NB4 (cell line): ENCODE measurements at regions not wholly inside any gene's neighbourhood (a gene's known extent, or its start where the extent isn't known, plus 50 kb on each side); places are given as distances from the start of the nearest gene placed in this dataset.

Source experiments
- MYC ChIP-seq: IDR thresholded peaks from 2 replicates; pipeline ENCODE4 v1.6.1; 2011; ENCODE audit warnings: low read depth, low read length
- POLR2A ChIP-seq: IDR thresholded peaks from 2 replicates; pipeline ENCODE4 v1.6.1; 2011; ENCODE audit warnings: mild to moderate bottlenecking; ENCODE audit not compliant: insufficient read length; ENCODE audit errors: extremely low read depth
- TF ChIP-seq, protein P1 (sequence below): IDR thresholded peaks from one replicate; pipeline ENCODE4 v1.5.1; 2012; ENCODE audit warnings: low read depth, low read length
- TF ChIP-seq, protein P2 (sequence below): IDR thresholded peaks from 2 replicates; pipeline ENCODE4 v1.6.1; 2011; ENCODE audit warnings: low read depth, low read length

DNA sequence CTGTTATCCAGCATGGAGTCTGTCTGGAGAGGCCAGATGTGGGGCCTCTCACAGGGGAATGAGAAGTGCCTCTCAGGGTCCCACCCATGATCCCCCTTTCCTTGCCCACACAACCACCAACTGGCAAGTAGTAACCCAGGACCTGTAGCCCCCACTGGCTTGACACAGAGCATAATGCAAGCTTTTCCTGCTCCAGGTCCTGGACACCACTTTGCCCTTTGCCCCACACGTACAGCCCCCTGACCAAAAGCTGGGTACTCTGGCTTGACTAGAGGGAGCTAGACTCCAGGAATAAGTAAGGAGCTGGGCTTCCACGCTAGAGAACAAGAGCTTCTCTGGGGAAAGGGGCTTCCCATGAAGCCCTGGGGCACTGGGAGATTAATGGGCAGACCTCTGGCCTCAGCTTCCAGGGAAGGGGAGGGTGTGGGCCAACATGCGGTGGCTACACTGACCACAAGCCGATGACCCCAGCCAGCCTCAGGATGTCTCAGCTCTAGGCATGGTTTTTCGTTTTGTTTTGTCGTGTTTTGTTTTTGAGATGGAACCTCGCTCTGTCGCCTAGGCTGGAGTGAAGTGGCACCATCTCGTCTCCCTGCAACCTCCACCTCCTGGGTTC lies 109.5 kb downstream of the C9orf50 start:
- no peak for TF ChIP-seq POLR2A
- TF ChIP-seq, protein P1, sequence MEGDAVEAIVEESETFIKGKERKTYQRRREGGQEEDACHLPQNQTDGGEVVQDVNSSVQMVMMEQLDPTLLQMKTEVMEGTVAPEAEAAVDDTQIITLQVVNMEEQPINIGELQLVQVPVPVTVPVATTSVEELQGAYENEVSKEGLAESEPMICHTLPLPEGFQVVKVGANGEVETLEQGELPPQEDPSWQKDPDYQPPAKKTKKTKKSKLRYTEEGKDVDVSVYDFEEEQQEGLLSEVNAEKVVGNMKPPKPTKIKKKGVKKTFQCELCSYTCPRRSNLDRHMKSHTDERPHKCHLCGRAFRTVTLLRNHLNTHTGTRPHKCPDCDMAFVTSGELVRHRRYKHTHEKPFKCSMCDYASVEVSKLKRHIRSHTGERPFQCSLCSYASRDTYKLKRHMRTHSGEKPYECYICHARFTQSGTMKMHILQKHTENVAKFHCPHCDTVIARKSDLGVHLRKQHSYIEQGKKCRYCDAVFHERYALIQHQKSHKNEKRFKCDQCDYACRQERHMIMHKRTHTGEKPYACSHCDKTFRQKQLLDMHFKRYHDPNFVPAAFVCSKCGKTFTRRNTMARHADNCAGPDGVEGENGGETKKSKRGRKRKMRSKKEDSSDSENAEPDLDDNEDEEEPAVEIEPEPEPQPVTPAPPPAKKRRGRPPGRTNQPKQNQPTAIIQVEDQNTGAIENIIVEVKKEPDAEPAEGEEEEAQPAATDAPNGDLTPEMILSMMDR: no peak
- TF ChIP-seq MYC: no peak
- TF ChIP-seq, protein P2, sequence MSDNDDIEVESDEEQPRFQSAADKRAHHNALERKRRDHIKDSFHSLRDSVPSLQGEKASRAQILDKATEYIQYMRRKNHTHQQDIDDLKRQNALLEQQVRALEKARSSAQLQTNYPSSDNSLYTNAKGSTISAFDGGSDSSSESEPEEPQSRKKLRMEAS: no peak
